ENCODE measurements at regions not wholly inside any gene's neighbourhood (a gene's known extent, or its start where the extent isn't known, plus 50 kb on each side); places are given as distances from the start of the nearest gene placed in this dataset.

GRCh38 chr21:35226968-35227744 lies 178.1 kb upstream of the RUNX1 start:
- TF ChIP-seq GATA2 (IDR thresholded peaks at IDR 0.05; ENCODE audit: low read depth, low read length) (no peak), GATA3 (IDR thresholded peaks at IDR 0.05; ENCODE audit: low read depth, low read length) (no peak)

Measured in SH-SY5Y (cell line).